ENCODE measurements at regions not wholly inside any gene's neighbourhood (a gene's known extent, or its start where the extent isn't known, plus 50 kb on each side); places are given as distances from the start of the nearest gene placed in this dataset.

- dilution Hi-C loops (cut with MboI; ENCODE audit: extremely low pct_ligation_motif_present, low sequenced_read_pairs) (no loop called here), intact Hi-C loops (cut with micrococcal nuclease) (no loop called here)
- no peaks in the 10 kb centered on the region for H3K9me3 ChIP-seq (replicated peaks; ENCODE audit: control insufficient read depth, insufficient read depth, low read length)
- H3K9ac ChIP-seq (replicated peaks; ENCODE audit: extremely low read depth, insufficient read depth, low read length): no peak overlapping the region
- DNase-seq (ENCODE audit: low read depth, low spot score) (no peak), FAIRE-seq (no peak)
- H3K9me1 ChIP-seq (replicated peaks; ENCODE audit: control insufficient read depth, extremely low read depth, insufficient read depth, low read length): no peaks in the 10 kb centered on the region
- no peaks in the 10 kb centered on the region for H4K20me1 ChIP-seq (replicated peaks; ENCODE audit: control insufficient read depth, extremely low read depth, insufficient read depth, low read length)
- ChIA-PET CTCF (interaction anchor here (0.8 to 1.0 kb wide), 2 partner anchors 84 to 145 kb away, joined by 3 read pairs; no protein-coding TSS in a partner anchor), POLR2A (no interaction called here)
- H3K27me3 ChIP-seq (ENCODE audit: control insufficient read depth in 2 of 2, insufficient read depth in 2 of 2, low read length in 2 of 2): no peaks in the 10 kb centered on the region
- H3K4me2 ChIP-seq (ENCODE audit: insufficient read depth, low read length): no peak overlapping the region
- no peaks in the 10 kb centered on the region for H3K4me1 ChIP-seq (ENCODE audit: control insufficient read depth, extremely low read depth, insufficient read depth, low read length)
- no peaks in the 10 kb centered on the region for H3K79me2 ChIP-seq (ENCODE audit: control insufficient read depth, insufficient read depth, low read length)
- H3K4me3 ChIP-seq (replicated peaks in 1 of 3; ENCODE audit: insufficient read depth in 1 of 3, low read depth in 1 of 3, low read length in 3 of 3): no peak overlapping the region
- no TSS peak for BruUV-seq (replicated peaks)
- TF ChIP-seq EZH2 (IDR thresholded peaks at IDR 0.05; ENCODE audit: borderline replicate concordance, low read depth, low read length, severe bottlenecking): no peak
- no peak for TF ChIP-seq MYC (IDR thresholded peaks at IDR 0.05; ENCODE audit: low read depth, low read length)
- TF ChIP-seq GATA2 (IDR thresholded peaks at IDR 0.05; ENCODE audit: insufficient read depth, insufficient read length, low read depth, low read length): no peak
- no peak for TF ChIP-seq POLR2A (IDR thresholded peaks at IDR 0.05; ENCODE audit: low read depth, low read length)
- no peak for TF ChIP-seq FOS (IDR thresholded peaks at IDR 0.05; ENCODE audit: borderline replicate concordance, insufficient read depth, low read length)
- TF ChIP-seq, protein P1, sequence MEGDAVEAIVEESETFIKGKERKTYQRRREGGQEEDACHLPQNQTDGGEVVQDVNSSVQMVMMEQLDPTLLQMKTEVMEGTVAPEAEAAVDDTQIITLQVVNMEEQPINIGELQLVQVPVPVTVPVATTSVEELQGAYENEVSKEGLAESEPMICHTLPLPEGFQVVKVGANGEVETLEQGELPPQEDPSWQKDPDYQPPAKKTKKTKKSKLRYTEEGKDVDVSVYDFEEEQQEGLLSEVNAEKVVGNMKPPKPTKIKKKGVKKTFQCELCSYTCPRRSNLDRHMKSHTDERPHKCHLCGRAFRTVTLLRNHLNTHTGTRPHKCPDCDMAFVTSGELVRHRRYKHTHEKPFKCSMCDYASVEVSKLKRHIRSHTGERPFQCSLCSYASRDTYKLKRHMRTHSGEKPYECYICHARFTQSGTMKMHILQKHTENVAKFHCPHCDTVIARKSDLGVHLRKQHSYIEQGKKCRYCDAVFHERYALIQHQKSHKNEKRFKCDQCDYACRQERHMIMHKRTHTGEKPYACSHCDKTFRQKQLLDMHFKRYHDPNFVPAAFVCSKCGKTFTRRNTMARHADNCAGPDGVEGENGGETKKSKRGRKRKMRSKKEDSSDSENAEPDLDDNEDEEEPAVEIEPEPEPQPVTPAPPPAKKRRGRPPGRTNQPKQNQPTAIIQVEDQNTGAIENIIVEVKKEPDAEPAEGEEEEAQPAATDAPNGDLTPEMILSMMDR (IDR thresholded peaks at IDR 0.05; ENCODE audit: extremely low read depth in 1 of 2, insufficient read depth in 1 of 2, low read depth in 1 of 2, low read length in 2 of 2): no peak
- no peak for TF ChIP-seq POLR2AphosphoS5 (IDR thresholded peaks at IDR 0.05; ENCODE audit: insufficient read depth, low read depth, low read length)
- no peak overlapping the region for H3K27ac ChIP-seq (ENCODE audit: insufficient read depth, low read depth, low read length)
- no peak overlapping the region for H2AFZ ChIP-seq (ENCODE audit: low read depth, low read length)
- no peaks in the 10 kb centered on the region for H3K36me3 ChIP-seq (ENCODE audit: control insufficient read depth in 2 of 2, extremely low read depth in 1 of 2, insufficient read depth in 2 of 2, low read length in 2 of 2)
Observed at GRCh38 chr10:28387140-28387539, 84.3 kb upstream of the MPP7 start.
